HG02981 (cell line): ENCODE measurements at regions not wholly inside any gene's neighbourhood (a gene's known extent, or its start where the extent isn't known, plus 50 kb on each side); places are given as distances from the start of the nearest gene placed in this dataset.

Experiments
- ATAC-seq: cut with Tn5 transposase; IDR thresholded peaks from one replicate; pipeline ENCODE4 v1.9.1; 2021; ENCODE audit warnings: mild to moderate bottlenecking, moderate library complexity; ENCODE audit not compliant: unreplicated experiment

- no peak for ATAC-seq
Measured at GRCh38 chr2:145854039-145854755, 1334.3 kb upstream of the ZEB2 start.

GRCh38 chr2:145851730-145852129 is 1331.8 kb upstream of the ZEB2 start:
- no peak for ATAC-seq

GRCh38 chr2:145849466-145849865 is 1329.5 kb upstream of the ZEB2 start:
- no peak for ATAC-seq

GRCh38 chr2:145846982-145847381 is 1327.1 kb upstream of the ZEB2 start:
- no peak for ATAC-seq

- no peak for ATAC-seq
Measured at GRCh38 chr2:145845923-145846322, 1326.0 kb upstream of the ZEB2 start.

- no peak for ATAC-seq
Measured at GRCh38 chr2:145845207-145845894, 1325.4 kb upstream of the ZEB2 start.

- no peak for ATAC-seq
Measured at GRCh38 chr2:145841973-145842372, 1322.1 kb upstream of the ZEB2 start.

- ATAC-seq = no peak
Measured at GRCh38 chr2:145836986-145837385, 1317.1 kb upstream of the ZEB2 start.

- ATAC-seq = no peak
Measured at GRCh38 chr2:145835665-145836064, 1315.7 kb upstream of the ZEB2 start.

GRCh38 chr2:145832681-145833080 is 1312.8 kb upstream of the ZEB2 start:
- no peak for ATAC-seq

- no peak for ATAC-seq
Measured at GRCh38 chr2:145829931-145830330, 1310.0 kb upstream of the ZEB2 start.

GRCh38 chr2:145827235-145827634 is 1307.3 kb upstream of the ZEB2 start:
- ATAC-seq = no peak

- ATAC-seq = no peak
Measured at GRCh38 chr2:145824384-145824783, 1304.5 kb upstream of the ZEB2 start.

GRCh38 chr2:145822892-145823534 is 1303.1 kb upstream of the ZEB2 start:
- ATAC-seq = no peak

GRCh38 chr2:145820651-145821050 is 1300.7 kb upstream of the ZEB2 start:
- ATAC-seq = no peak

GRCh38 chr2:145818890-145819504 is 1299.1 kb upstream of the ZEB2 start:
- no peak for ATAC-seq

GRCh38 chr2:145815933-145816332 is 1296.0 kb upstream of the ZEB2 start:
- ATAC-seq = no peak

- ATAC-seq = no peak
Measured at GRCh38 chr2:145813481-145813880, 1293.6 kb upstream of the ZEB2 start.

GRCh38 chr2:145812165-145812554 is 1292.2 kb upstream of the ZEB2 start:
- ATAC-seq = no peak

GRCh38 chr2:145811276-145812164 is 1291.6 kb upstream of the ZEB2 start:
- no peak for ATAC-seq

GRCh38 chr2:145807968-145808367 is 1288.0 kb upstream of the ZEB2 start:
- ATAC-seq = no peak
